Activated T-helper 1 cell treated with anti-CD3 and anti-CD28 coated beads, Interleukin-12 subunit alpha, Interleukin-12 subunit beta, Interleukin-2, Interleukin-4 antibody, amounts not matched to agents 30 ng/mL and 10 ng/mL and 1 ng/mL, durations not matched to agents 14 hours and 24 hours and 36 hours (primary cell): ENCODE measurements at regions not wholly inside any gene's neighbourhood (a gene's known extent, or its start where the extent isn't known, plus 50 kb on each side); places are given as distances from the start of the nearest gene placed in this dataset.

Experiments used
- DNase-seq: peaks from one replicate; pipeline ENCODE4 v3.0.0; 2021; ENCODE audit warnings: low spot score
- H3K27ac Mint-ChIP-seq: one replicate; pipeline ENCODE4 v1.8.0; 2021; ENCODE audit warnings: mild to moderate bottlenecking, mixed read lengths
- H3K27me3 Mint-ChIP-seq: one replicate; pipeline ENCODE4 v1.8.0; 2022; ENCODE audit warnings: mild to moderate bottlenecking, moderate library complexity, mixed read lengths; ENCODE audit not compliant: insufficient read depth
- H3K36me3 Mint-ChIP-seq: one replicate; pipeline ENCODE4 v1.8.0; 2021; ENCODE audit warnings: low read depth, mixed read lengths
- H3K4me1 Mint-ChIP-seq: one replicate; pipeline ENCODE4 v1.8.0; 2021; ENCODE audit warnings: low read depth, mixed read lengths
- H3K4me3 Mint-ChIP-seq: one replicate; pipeline ENCODE4 v1.8.0; 2021; ENCODE audit warnings: mild to moderate bottlenecking, moderate library complexity, mixed read lengths
- H3K9me3 Mint-ChIP-seq: one replicate; pipeline ENCODE4 v1.8.0; 2021; ENCODE audit warnings: mixed read lengths
- intact Hi-C: fragments of 100-400 bp; cut with micrococcal nuclease; formaldehyde crosslinking; loops from one replicate; pipeline ENCODE4 v1.15.1; 2024

- no peak overlapping the region for H3K4me3 Mint-ChIP-seq
- no peak overlapping the region for H3K27ac Mint-ChIP-seq
- intact Hi-C loops, result loop anchor here (1.0 kb wide), 2 partner anchors 415 to 1502 kb away; no protein-coding TSS in a partner anchor
- no peak for DNase-seq
- no peaks in the 10 kb centered on the region for H3K9me3 Mint-ChIP-seq
- H3K27me3 Mint-ChIP-seq, result peaks cover 2% of the 10 kb centered on the region
- no peaks in the 10 kb centered on the region for H3K4me1 Mint-ChIP-seq
- H3K36me3 Mint-ChIP-seq, result no peaks in the 10 kb centered on the region
These were observed 193.3 kb upstream of the SNX7 start for GRCh38 chr1:98468111-98468717.

DNA sequence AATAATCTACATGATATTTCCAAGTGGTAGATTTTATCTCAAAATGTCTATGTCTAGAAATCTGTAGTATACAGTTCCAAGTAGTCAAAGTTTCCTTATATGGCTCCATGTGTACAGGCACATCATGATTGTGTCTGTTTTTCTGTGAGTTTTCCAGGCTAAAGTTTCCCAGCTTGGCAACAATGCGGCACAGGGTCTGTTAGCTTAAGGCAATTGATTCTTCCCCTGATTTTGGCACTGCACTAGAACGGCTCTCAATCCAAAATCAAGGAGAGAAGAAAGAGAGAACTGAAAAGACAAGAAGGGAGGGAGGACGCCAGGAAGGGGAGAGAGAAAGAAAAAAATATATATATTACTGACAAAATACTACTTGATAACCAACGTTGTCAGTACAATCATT is 193.9 kb upstream of the SNX7 start:
- Mint-ChIP-seq H3K4me3 (no peak overlapping the region), H3K9me3 (no peaks in the 10 kb centered on the region), H3K27me3 (peaks cover 2% of the 10 kb centered on the region), H3K36me3 (no peaks in the 10 kb centered on the region), H3K27ac (no peak overlapping the region), H3K4me1 (no peaks in the 10 kb centered on the region)
- DNase-seq, result no peak
- intact Hi-C loops, result no loop called here

GRCh38 chr1:98467122-98467521 is 194.4 kb upstream of the SNX7 start:
- no peaks in the 10 kb centered on the region for H3K36me3 Mint-ChIP-seq
- no peaks in the 10 kb centered on the region for H3K4me1 Mint-ChIP-seq
- intact Hi-C loops, result no loop called here
- H3K9me3 Mint-ChIP-seq, result no peaks in the 10 kb centered on the region
- H3K27me3 Mint-ChIP-seq, result peaks cover 2% of the 10 kb centered on the region
- no peak for DNase-seq
- no peak overlapping the region for H3K4me3 Mint-ChIP-seq
- no peak overlapping the region for H3K27ac Mint-ChIP-seq

DNA sequence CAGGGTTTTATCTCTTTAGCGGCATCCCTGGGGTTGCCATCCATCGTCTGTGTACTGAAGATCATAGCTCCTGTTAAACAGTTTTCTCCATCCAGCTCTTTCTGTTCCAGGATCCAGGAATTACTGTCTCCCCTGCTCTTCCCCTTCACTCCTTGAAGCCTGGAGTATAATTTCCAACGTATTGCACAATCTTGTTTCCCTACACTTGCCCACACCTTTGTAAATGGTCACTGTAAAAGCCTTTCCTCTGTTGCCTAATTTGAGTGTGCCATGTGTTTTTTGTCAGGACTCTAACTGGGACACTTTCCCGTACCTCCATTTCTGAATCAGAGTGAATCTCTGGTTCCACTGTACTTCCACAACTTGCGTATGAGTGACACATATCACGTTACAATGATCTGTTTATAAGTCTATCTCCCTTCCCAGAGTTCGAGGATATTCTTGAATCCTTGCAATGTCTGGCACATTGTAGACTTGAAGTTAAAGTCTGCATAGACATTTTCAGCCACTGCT is 199.6 kb upstream of the SNX7 start:
- Mint-ChIP-seq H3K27ac (no peak overlapping the region), H3K27me3 (peaks cover 7% of the 10 kb centered on the region), H3K36me3 (no peaks in the 10 kb centered on the region), H3K4me3 (no peak overlapping the region), H3K9me3 (no peaks in the 10 kb centered on the region), H3K4me1 (no peaks in the 10 kb centered on the region)
- no peak for DNase-seq
- intact Hi-C loops, result no loop called here

DNA sequence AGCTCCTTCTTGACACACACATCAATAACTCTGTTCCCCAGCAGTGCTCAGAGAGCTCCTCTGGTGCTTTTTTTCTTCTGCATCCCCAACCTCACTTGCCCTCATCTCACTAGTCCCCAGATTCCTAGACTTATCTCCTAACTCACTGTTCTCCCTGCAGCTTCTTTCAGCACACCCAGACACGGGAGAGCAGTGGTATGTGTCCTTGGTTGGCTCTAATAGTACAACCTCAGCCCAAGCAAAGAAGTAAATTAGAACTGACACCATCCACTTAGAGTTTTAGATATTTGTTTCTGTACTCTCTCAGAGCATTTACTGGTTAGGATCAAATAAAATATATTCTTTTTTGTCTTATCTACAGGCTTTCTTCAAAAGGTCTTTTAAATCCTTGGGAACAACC is 201.4 kb upstream of the SNX7 start:
- DNase-seq, result no peak
- Mint-ChIP-seq H3K36me3 (no peaks in the 10 kb centered on the region), H3K4me1 (no peaks in the 10 kb centered on the region), H3K27ac (no peak overlapping the region), H3K4me3 (no peak overlapping the region), H3K27me3 (peaks cover 7% of the 10 kb centered on the region), H3K9me3 (no peaks in the 10 kb centered on the region)
- intact Hi-C loops, result no loop called here

GRCh38 chr1:98459486-98459870 is 202.0 kb upstream of the SNX7 start:
- no peak for DNase-seq
- no peaks in the 10 kb centered on the region for H3K36me3 Mint-ChIP-seq
- peaks cover 7% of the 10 kb centered on the region for H3K27me3 Mint-ChIP-seq
- no peak overlapping the region for H3K4me3 Mint-ChIP-seq
- no peak overlapping the region for H3K27ac Mint-ChIP-seq
- intact Hi-C loops, result no loop called here
- no peaks in the 10 kb centered on the region for H3K9me3 Mint-ChIP-seq
- H3K4me1 Mint-ChIP-seq, result no peaks in the 10 kb centered on the region

GRCh38 chr1:98458511-98459485 is 202.7 kb upstream of the SNX7 start:
- H3K27me3 Mint-ChIP-seq, result peaks cover 5% of the 10 kb centered on the region
- H3K4me3 Mint-ChIP-seq, result no peak overlapping the region
- H3K36me3 Mint-ChIP-seq, result no peaks in the 10 kb centered on the region
- intact Hi-C loops, result no loop called here
- H3K9me3 Mint-ChIP-seq, result no peaks in the 10 kb centered on the region
- no peaks in the 10 kb centered on the region for H3K4me1 Mint-ChIP-seq
- H3K27ac Mint-ChIP-seq, result no peak overlapping the region
- no peak for DNase-seq

GRCh38 chr1:98457248-98457647 is 204.3 kb upstream of the SNX7 start:
- H3K36me3 Mint-ChIP-seq, result no peaks in the 10 kb centered on the region

DNA sequence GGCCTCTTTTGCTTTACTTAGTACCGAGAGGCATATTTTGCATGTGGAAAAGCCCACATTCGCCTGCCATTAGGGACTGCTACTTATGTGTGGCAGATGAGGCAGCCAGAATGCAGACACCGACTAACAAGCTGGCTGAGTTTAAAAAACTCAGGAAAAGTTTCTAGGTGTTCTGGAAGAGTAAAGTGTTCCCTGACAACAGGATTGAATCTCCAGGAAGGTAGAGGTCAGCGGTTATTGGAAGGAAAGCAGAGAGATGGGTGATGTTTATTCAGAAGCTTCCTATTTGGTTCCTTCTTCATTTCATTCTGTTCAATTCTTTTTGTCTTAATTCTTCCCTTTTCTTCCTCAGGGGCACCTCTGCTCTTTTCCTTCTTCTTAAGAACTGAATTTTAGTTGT is 206.9 kb upstream of the SNX7 start:
- no peaks in the 10 kb centered on the region for H3K36me3 Mint-ChIP-seq
- H3K9me3 Mint-ChIP-seq, result no peaks in the 10 kb centered on the region
- no peak overlapping the region for H3K27ac Mint-ChIP-seq
- no peak for DNase-seq
- no peaks in the 10 kb centered on the region for H3K4me1 Mint-ChIP-seq
- H3K27me3 Mint-ChIP-seq, result peaks cover 10% of the 10 kb centered on the region
- intact Hi-C loops, result no loop called here
- H3K4me3 Mint-ChIP-seq, result no peak overlapping the region

More at GRCh38 chr1:98457248-98457647, 204.3 kb upstream of the SNX7 start:
- intact Hi-C loops, result no loop called here
- Mint-ChIP-seq H3K9me3 (no peaks in the 10 kb centered on the region), H3K27ac (no peak overlapping the region), H3K4me1 (no peaks in the 10 kb centered on the region), H3K4me3 (no peak overlapping the region), H3K27me3 (peaks cover 5% of the 10 kb centered on the region)
- DNase-seq, result no peak

GRCh38 chr1:98453066-98453465 is 208.5 kb upstream of the SNX7 start:
- no peaks in the 10 kb centered on the region for H3K4me1 Mint-ChIP-seq
- no peak overlapping the region for H3K4me3 Mint-ChIP-seq
- H3K9me3 Mint-ChIP-seq, result no peaks in the 10 kb centered on the region
- peaks cover 10% of the 10 kb centered on the region for H3K27me3 Mint-ChIP-seq
- DNase-seq, result no peak
- intact Hi-C loops, result no loop called here
- H3K27ac Mint-ChIP-seq, result no peak overlapping the region
- H3K36me3 Mint-ChIP-seq, result no peaks in the 10 kb centered on the region

GRCh38 chr1:98452162-98452561 is 209.4 kb upstream of the SNX7 start:
- H3K4me3 Mint-ChIP-seq, result no peak overlapping the region
- H3K9me3 Mint-ChIP-seq, result no peaks in the 10 kb centered on the region
- DNase-seq, result no peak
- no peaks in the 10 kb centered on the region for H3K36me3 Mint-ChIP-seq
- intact Hi-C loops, result no loop called here
- peaks cover 7% of the 10 kb centered on the region for H3K27me3 Mint-ChIP-seq
- no peaks in the 10 kb centered on the region for H3K4me1 Mint-ChIP-seq
- no peak overlapping the region for H3K27ac Mint-ChIP-seq

DNA sequence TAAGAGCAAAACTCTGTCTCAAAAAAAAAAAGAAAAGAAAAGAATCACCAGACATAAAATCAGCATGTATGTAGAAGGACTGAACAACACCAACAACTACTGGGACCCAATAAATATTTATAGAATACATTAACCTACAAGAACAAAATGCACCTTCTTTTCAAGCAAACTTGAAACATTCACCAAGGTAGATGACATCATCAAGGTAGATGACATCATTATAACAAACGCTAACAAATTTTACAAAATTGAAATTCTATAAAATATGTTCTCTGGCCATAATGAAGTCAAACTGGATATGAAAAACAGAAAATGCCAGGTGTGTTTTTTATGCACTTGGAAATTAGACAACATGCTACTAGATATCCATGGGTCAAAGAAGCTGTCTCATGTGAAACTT is 220.2 kb upstream of the SNX7 start:
- Mint-ChIP-seq H3K27me3 (peaks cover 14% of the 10 kb centered on the region), H3K4me1 (no peaks in the 10 kb centered on the region), H3K9me3 (no peaks in the 10 kb centered on the region), H3K27ac (no peak overlapping the region), H3K4me3 (no peak overlapping the region), H3K36me3 (no peaks in the 10 kb centered on the region)
- DNase-seq, result no peak
- intact Hi-C loops, result no loop called here

GRCh38 chr1:98439471-98439870 is 222.1 kb upstream of the SNX7 start:
- H3K36me3 Mint-ChIP-seq, result no peaks in the 10 kb centered on the region
- no peaks in the 10 kb centered on the region for H3K9me3 Mint-ChIP-seq

More at GRCh38 chr1:98439471-98439870, 222.1 kb upstream of the SNX7 start:
- intact Hi-C loops, result no loop called here
- Mint-ChIP-seq H3K27me3 (peaks cover 10% of the 10 kb centered on the region), H3K27ac (no peak overlapping the region), H3K4me1 (no peaks in the 10 kb centered on the region), H3K4me3 (no peak overlapping the region)
- no peak for DNase-seq
